ENCODE measurements at regions not wholly inside any gene's neighbourhood (a gene's known extent, or its start where the extent isn't known, plus 50 kb on each side); places are given as distances from the start of the nearest gene placed in this dataset.

DNA sequence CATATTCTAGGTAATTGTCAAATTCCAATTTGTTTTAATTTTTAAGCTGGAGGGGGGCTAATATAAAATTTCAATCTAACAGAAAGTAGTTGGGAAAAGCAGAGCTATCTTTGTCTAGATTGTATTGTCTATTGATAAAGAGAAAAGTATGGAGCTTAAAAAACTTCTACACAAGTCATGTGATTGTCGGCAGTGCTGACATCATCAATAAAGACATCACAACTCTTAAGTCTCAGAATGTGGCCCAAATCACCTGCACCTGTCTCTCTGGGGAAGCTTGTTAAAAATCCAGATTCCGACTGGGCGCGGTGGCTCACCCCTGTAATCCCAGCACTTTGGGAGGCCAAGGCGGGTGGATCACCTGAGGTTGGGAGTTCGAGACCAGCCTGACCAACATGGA is 333.8 kb downstream of the RASEF start:
- no peak overlapping the region for H3K9ac ChIP-seq (ENCODE audit: low read depth, low read length, poor library complexity, severe bottlenecking)
- H3K36me3 ChIP-seq (ENCODE audit: insufficient read depth, low read length): no peaks in the 10 kb centered on the region
- H2AFZ ChIP-seq (ENCODE audit: low read length): no peak overlapping the region
- H3K27me3 ChIP-seq (ENCODE audit: insufficient read depth, low read length, poor library complexity, severe bottlenecking): no peaks in the 10 kb centered on the region
- H3K4me1 ChIP-seq (ENCODE audit: insufficient read depth, low read length, poor library complexity, severe bottlenecking): peaks cover 22% of the 10 kb centered on the region
- no peaks in the 10 kb centered on the region for H3K9me2 ChIP-seq (replicated peaks; ENCODE audit: low read depth, low read length)
- H3K9me3 ChIP-seq (ENCODE audit: insufficient read depth, low read depth, low read length): no peaks in the 10 kb centered on the region
- TF ChIP-seq, protein P1, sequence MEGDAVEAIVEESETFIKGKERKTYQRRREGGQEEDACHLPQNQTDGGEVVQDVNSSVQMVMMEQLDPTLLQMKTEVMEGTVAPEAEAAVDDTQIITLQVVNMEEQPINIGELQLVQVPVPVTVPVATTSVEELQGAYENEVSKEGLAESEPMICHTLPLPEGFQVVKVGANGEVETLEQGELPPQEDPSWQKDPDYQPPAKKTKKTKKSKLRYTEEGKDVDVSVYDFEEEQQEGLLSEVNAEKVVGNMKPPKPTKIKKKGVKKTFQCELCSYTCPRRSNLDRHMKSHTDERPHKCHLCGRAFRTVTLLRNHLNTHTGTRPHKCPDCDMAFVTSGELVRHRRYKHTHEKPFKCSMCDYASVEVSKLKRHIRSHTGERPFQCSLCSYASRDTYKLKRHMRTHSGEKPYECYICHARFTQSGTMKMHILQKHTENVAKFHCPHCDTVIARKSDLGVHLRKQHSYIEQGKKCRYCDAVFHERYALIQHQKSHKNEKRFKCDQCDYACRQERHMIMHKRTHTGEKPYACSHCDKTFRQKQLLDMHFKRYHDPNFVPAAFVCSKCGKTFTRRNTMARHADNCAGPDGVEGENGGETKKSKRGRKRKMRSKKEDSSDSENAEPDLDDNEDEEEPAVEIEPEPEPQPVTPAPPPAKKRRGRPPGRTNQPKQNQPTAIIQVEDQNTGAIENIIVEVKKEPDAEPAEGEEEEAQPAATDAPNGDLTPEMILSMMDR (conservative IDR thresholded peaks at IDR 0.05; ENCODE audit: low read length): no peak
- no peak for TF ChIP-seq EZH2phosphoT487 (IDR thresholded peaks at IDR 0.05; ENCODE audit: borderline replicate concordance)
- H4K20me1 ChIP-seq (ENCODE audit: insufficient read depth, low read length, poor library complexity, severe bottlenecking): no peaks in the 10 kb centered on the region
- H3K4me3 ChIP-seq (ENCODE audit: low read length, poor library complexity, severe bottlenecking): no peak overlapping the region
- no peaks in the 10 kb centered on the region for H3K79me2 ChIP-seq (ENCODE audit: insufficient read depth, low read length)
- no peak overlapping the region for H3K4me2 ChIP-seq (ENCODE audit: low read depth, low read length, poor library complexity, severe bottlenecking)
- H3F3A ChIP-seq (ENCODE audit: low read depth): no peaks in the 10 kb centered on the region

DNA sequence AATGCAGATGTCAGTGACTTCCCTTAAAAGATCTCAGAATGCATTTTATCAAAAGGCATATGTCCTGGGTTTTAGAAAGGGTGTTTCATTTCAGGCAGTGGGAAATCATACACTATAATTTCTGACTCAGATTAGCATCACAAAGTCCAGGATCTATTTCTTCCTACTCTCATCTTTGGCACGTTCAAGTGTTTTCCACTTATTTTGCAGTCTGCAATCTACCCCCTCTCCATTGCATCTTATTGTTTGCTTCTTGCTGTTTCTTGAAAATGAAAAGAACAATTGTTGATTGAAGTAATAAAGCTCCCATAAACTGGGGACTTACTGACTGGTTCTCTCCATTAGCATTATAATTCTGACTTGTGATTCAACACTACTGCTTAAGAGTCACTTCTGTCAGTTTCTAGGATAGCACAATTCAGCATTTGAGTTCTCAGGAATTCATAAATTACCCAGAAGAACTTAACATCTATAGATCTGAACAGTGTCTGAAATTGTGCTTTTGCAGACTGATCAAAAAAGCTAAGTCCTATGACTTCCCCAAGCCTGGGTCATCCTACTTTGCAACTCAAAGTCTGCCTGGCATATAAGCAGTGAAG is 332.9 kb downstream of the RASEF start:
- no peak overlapping the region for H2AFZ ChIP-seq (ENCODE audit: low read length)
- no peak overlapping the region for H3K4me3 ChIP-seq (ENCODE audit: low read length, poor library complexity, severe bottlenecking)
- no peaks in the 10 kb centered on the region for H3F3A ChIP-seq (ENCODE audit: low read depth)
- no peak overlapping the region for H3K9ac ChIP-seq (ENCODE audit: low read depth, low read length, poor library complexity, severe bottlenecking)
- no peaks in the 10 kb centered on the region for H3K9me2 ChIP-seq (replicated peaks; ENCODE audit: low read depth, low read length)
- H3K4me1 ChIP-seq (ENCODE audit: insufficient read depth, low read length, poor library complexity, severe bottlenecking): peaks cover 32% of the 10 kb centered on the region
- H3K9me3 ChIP-seq (ENCODE audit: insufficient read depth, low read depth, low read length): no peaks in the 10 kb centered on the region
- no peak overlapping the region for H3K4me2 ChIP-seq (ENCODE audit: low read depth, low read length, poor library complexity, severe bottlenecking)
- H4K20me1 ChIP-seq (ENCODE audit: insufficient read depth, low read length, poor library complexity, severe bottlenecking): no peaks in the 10 kb centered on the region
- H3K36me3 ChIP-seq (ENCODE audit: insufficient read depth, low read length): no peaks in the 10 kb centered on the region
- TF ChIP-seq, protein P1 (conservative IDR thresholded peaks at IDR 0.05; ENCODE audit: low read length): no peak
- no peak for TF ChIP-seq EZH2phosphoT487 (IDR thresholded peaks at IDR 0.05; ENCODE audit: borderline replicate concordance)
- no peaks in the 10 kb centered on the region for H3K79me2 ChIP-seq (ENCODE audit: insufficient read depth, low read length)
- H3K27me3 ChIP-seq (ENCODE audit: insufficient read depth, low read length, poor library complexity, severe bottlenecking): no peaks in the 10 kb centered on the region

DNA sequence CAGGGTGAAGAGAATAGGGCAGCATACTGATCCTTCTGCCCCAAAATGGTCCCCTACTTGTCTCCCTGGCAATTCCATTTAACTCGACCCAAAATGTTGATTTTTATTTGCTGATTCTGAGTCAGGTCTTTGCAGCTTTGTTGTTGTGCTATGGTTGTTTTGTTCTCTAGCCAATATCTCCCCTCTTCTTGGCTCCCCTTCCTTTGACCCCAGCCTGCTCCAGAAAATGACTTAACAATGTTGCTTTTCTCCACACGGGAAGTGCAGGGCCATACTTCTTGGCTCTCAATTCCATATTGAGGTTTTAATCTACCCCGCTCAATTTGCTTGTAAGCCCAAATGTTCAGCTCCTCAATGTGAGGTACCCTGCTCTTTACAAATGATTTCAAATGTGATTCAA is 330.0 kb downstream of the RASEF start:
- H3F3A ChIP-seq (ENCODE audit: low read depth): no peaks in the 10 kb centered on the region
- peak overlapping the region; percentile 5 for H3K4me3 ChIP-seq (ENCODE audit: low read length, poor library complexity, severe bottlenecking)
- H3K9me2 ChIP-seq (replicated peaks; ENCODE audit: low read depth, low read length): no peaks in the 10 kb centered on the region
- no peaks in the 10 kb centered on the region for H4K20me1 ChIP-seq (ENCODE audit: insufficient read depth, low read length, poor library complexity, severe bottlenecking)
- no peaks in the 10 kb centered on the region for H3K9me3 ChIP-seq (ENCODE audit: insufficient read depth, low read depth, low read length)
- H3K4me2 ChIP-seq (ENCODE audit: low read depth, low read length, poor library complexity, severe bottlenecking): peak overlapping the region; percentile 50
- TF ChIP-seq, protein P1 (conservative IDR thresholded peaks at IDR 0.05; ENCODE audit: low read length): no peak
- no peak for TF ChIP-seq EZH2phosphoT487 (IDR thresholded peaks at IDR 0.05; ENCODE audit: borderline replicate concordance)
- peaks cover 55% of the 10 kb centered on the region for H3K4me1 ChIP-seq (ENCODE audit: insufficient read depth, low read length, poor library complexity, severe bottlenecking)
- H3K9ac ChIP-seq (ENCODE audit: low read depth, low read length, poor library complexity, severe bottlenecking): peak overlapping the region; percentile 40
- no peaks in the 10 kb centered on the region for H3K36me3 ChIP-seq (ENCODE audit: insufficient read depth, low read length)
- H3K27me3 ChIP-seq (ENCODE audit: insufficient read depth, low read length, poor library complexity, severe bottlenecking): no peaks in the 10 kb centered on the region
- H3K79me2 ChIP-seq (ENCODE audit: insufficient read depth, low read length): no peaks in the 10 kb centered on the region
- peak overlapping the region; percentile 28; the same call in 1 of the 2 replicates for H2AFZ ChIP-seq (ENCODE audit: low read length)

Measured in Loucy (cell line).